Activated CD4-positive, alpha-beta T cell treated with anti-CD3 and anti-CD28 coated beads, Interleukin-2, amount 50 U/mL, for 24 hours (primary cell): ENCODE measurements at regions not wholly inside any gene's neighbourhood (a gene's known extent, or its start where the extent isn't known, plus 50 kb on each side); places are given as distances from the start of the nearest gene placed in this dataset.

Source experiments
- DNase-seq, 2 donors: peaks; one replicate each; pipeline ENCODE4 v3.0.0-alpha.2; 2020; ENCODE audit warnings: low read depth in 1 of 2, low spot score in 1 of 2

DNA sequence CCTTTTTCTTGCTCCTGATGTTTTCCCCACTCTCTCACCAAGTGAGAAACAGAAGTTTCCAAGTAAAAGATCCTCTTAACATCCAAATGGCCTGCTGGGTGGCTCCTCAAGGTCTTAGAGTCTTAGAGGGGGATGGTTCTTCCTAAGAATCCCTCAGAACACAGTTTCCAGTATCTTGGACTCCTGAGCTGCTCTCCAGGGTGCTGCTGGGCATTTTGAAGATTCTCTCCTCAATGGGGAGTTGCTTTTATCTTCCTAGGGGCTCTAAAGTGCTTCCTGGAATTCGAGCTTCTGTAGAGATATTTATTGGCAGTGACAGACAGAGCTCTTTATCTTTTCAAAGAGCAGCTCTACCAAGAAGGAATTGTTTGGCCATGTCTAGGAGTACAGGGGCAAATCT is 70.8 kb upstream of the SLC35B3 start:
- DNase-seq = no peak

DNA sequence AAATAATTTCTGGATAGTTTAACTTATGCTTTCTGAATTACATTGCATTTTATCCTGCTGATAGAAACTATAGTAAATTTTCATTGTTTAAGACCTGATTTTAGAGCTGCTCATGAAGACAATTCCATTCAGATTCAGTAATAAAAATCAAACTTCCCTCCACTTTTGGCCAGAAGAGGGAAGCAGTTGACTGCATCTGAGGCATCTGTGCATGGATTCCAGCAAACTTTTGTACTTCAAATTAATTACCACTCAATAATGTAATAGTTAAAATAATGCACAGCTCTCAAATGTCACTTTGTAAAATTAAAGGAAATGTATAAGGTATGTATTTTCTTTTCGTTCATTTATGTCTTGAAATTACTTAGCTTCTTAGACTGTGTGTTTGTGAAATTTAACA is 64.2 kb upstream of the SLC35B3 start:
- no peak for DNase-seq

DNA sequence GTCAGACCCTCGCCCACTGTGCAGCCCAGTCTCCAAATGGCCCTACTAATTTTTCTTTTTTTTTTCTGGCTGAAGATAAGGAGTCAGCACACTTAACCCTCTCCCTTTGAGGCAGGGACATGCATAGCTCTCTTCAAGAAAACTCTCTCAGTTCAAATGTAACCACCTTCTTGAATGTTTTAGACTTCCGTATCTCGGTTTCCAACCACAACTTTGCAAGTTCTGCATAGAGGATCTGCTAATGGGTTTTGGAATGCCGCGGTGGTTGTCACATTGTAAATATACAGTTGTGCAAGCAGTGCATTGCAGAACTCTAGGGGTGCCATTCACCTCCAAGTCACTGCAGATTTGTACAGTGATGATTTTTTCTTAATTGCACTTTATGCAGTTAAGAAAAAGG is 59.4 kb upstream of the SLC35B3 start:
- DNase-seq = no peak

DNA sequence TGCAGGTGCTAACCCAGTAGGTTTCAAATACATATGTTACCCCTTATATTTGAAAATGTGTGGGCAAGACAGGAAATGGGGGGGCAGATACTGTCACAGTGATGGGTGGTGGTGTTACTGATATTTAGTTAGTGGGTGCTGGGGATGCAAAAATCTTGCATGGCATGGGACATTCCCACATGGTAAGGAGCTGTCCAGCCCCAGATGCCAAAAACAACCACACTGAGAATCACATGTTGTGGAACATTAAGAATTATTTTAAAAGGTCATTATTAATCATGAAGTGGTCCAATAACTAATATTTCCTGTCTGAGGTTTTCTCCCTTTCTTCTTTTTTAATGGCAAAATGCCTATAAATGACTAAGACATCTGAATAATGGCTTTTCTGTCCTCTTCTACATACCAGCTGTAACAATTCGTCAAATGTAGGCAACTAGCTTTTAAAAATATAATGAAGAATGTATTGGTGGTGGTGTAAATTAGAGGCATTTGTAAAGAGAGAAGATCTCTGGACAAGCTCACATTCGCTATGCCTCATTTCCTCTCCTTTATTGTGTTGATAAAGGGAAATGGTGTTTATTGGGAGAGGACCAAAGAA is 57.3 kb upstream of the SLC35B3 start:
- DNase-seq = no peak
